ENCODE measurements at regions not wholly inside any gene's neighbourhood (a gene's known extent, or its start where the extent isn't known, plus 50 kb on each side); places are given as distances from the start of the nearest gene placed in this dataset.

DNA sequence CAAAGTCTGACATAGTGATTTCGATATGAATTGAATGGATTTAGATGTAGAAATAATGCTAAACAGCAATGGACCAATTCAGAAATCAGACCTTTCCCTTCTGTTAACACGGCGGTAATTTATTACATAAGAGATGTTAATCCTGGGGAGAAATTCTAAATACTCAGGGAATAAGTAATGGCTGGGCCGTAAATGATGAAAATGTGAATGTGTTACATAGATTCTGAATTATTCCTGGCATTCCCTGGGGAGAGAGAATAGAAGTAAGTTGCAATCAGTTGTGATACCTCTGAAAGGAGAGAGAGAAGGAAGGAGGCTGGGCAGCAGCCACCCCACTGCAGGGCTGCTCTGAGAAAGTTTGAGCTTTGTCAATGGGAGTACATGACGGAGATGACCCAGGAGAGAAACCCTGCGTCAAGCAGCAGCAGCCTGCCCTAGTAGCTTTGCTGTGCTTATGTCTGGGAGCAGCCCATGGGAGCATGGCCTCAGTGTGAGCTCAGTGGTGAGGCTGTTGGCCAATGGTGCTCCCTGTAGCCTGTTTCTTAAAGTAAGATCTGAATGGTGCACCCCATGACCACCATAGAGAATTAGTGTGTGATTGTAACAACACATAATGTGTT, 420.1 kb downstream of the MTRR start:
- no peaks in the 10 kb centered on the region for H3K4me1 ChIP-seq (ENCODE audit: insufficient read depth, low read length, poor library complexity, severe bottlenecking)
- no TSS peak for BruUV-seq (replicated peaks)
- CTCF ChIA-PET (ENCODE audit: unreplicated experiment): no interaction called here

DNA sequence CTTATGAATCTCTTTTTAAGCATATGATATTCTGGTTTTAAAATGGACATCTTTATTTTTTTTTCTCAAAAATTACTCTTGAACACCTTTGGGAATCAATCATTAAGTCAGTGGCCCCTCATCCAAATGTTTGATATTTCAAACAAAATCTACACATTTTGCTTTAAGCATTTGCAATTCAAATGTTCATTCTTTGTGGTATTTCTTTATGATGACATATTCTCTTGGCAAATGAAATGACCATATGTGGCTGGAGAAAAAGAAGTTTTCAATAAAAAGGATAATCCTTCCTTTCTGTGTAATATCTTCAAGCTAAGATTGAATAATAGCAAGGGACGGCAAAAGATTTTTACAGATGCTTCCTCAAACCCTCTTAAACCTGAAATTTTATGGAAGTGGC, 420.8 kb downstream of the MTRR start:
- no peaks in the 10 kb centered on the region for H3K79me2 ChIP-seq (ENCODE audit: insufficient read depth, low read depth, low read length)
- TF ChIP-seq, protein P1, sequence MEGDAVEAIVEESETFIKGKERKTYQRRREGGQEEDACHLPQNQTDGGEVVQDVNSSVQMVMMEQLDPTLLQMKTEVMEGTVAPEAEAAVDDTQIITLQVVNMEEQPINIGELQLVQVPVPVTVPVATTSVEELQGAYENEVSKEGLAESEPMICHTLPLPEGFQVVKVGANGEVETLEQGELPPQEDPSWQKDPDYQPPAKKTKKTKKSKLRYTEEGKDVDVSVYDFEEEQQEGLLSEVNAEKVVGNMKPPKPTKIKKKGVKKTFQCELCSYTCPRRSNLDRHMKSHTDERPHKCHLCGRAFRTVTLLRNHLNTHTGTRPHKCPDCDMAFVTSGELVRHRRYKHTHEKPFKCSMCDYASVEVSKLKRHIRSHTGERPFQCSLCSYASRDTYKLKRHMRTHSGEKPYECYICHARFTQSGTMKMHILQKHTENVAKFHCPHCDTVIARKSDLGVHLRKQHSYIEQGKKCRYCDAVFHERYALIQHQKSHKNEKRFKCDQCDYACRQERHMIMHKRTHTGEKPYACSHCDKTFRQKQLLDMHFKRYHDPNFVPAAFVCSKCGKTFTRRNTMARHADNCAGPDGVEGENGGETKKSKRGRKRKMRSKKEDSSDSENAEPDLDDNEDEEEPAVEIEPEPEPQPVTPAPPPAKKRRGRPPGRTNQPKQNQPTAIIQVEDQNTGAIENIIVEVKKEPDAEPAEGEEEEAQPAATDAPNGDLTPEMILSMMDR (conservative IDR thresholded peaks at IDR 0.05; ENCODE audit: low read length): no peak
- no peak for TF ChIP-seq EZH2phosphoT487 (IDR thresholded peaks at IDR 0.05; ENCODE audit: borderline replicate concordance, low read depth, low read length)
- H3K4me1 ChIP-seq (ENCODE audit: insufficient read depth, low read length, poor library complexity, severe bottlenecking): no peaks in the 10 kb centered on the region
- H2AFZ ChIP-seq (ENCODE audit: low read length): no peak overlapping the region
- H3K36me3 ChIP-seq (ENCODE audit: insufficient read depth, low read length): no peaks in the 10 kb centered on the region
- H3K27ac ChIP-seq (ENCODE audit: low read depth, low read length, poor library complexity, severe bottlenecking): no peak overlapping the region
- H3K4me2 ChIP-seq (ENCODE audit: low read length): no peak overlapping the region
- no TSS peak for BruUV-seq (replicated peaks)
- H3K9me2 ChIP-seq (ENCODE audit: insufficient read depth, low read length): no peaks in the 10 kb centered on the region
- H3K4me3 ChIP-seq (ENCODE audit: low read depth, low read length, poor library complexity, severe bottlenecking): no peak overlapping the region
- ChIA-PET POLR2A (interaction anchor here (1.2 kb wide), 1 partner anchor 10 kb away, joined by 3 read pairs; no protein-coding TSS in a partner anchor), CTCF (ENCODE audit: unreplicated experiment) (no interaction called here)
- intact Hi-C loops (cut with micrococcal nuclease; ENCODE audit: unreplicated experiment): no loop called here
- no peaks in the 10 kb centered on the region for H3K9me3 ChIP-seq (ENCODE audit: low read length)
- no peaks in the 10 kb centered on the region for H4K20me1 ChIP-seq (ENCODE audit: insufficient read depth, low read length)
- no peak for DNase-seq (ENCODE audit: low spot score)

More for the DNA sequence above, 420.1 kb downstream of the MTRR start:
- no peak overlapping the region for H3K4me3 ChIP-seq (ENCODE audit: low read depth, low read length, poor library complexity, severe bottlenecking)
- H3K9me2 ChIP-seq (ENCODE audit: insufficient read depth, low read length): no peaks in the 10 kb centered on the region
- H3K79me2 ChIP-seq (ENCODE audit: insufficient read depth, low read depth, low read length): no peaks in the 10 kb centered on the region
- TF ChIP-seq, protein P1 (conservative IDR thresholded peaks at IDR 0.05; ENCODE audit: low read length): no peak
- TF ChIP-seq EZH2phosphoT487 (IDR thresholded peaks at IDR 0.05; ENCODE audit: borderline replicate concordance, low read depth, low read length): no peak
- H2AFZ ChIP-seq (ENCODE audit: low read length): no peak overlapping the region
- no peaks in the 10 kb centered on the region for H3K36me3 ChIP-seq (ENCODE audit: insufficient read depth, low read length)
- H3K9me3 ChIP-seq (ENCODE audit: low read length): no peaks in the 10 kb centered on the region
- DNase-seq (ENCODE audit: low spot score): no peak
- H4K20me1 ChIP-seq (ENCODE audit: insufficient read depth, low read length): no peaks in the 10 kb centered on the region
- H3K4me2 ChIP-seq (ENCODE audit: low read length): no peak overlapping the region
- POLR2A ChIA-PET: interaction anchor here (0.6 kb wide), 1 partner anchor 22 kb away, joined by 3 read pairs; no protein-coding TSS in a partner anchor
- intact Hi-C loops (cut with micrococcal nuclease; ENCODE audit: unreplicated experiment): no loop called here
- no peak overlapping the region for H3K27ac ChIP-seq (ENCODE audit: low read depth, low read length, poor library complexity, severe bottlenecking)

DNA sequence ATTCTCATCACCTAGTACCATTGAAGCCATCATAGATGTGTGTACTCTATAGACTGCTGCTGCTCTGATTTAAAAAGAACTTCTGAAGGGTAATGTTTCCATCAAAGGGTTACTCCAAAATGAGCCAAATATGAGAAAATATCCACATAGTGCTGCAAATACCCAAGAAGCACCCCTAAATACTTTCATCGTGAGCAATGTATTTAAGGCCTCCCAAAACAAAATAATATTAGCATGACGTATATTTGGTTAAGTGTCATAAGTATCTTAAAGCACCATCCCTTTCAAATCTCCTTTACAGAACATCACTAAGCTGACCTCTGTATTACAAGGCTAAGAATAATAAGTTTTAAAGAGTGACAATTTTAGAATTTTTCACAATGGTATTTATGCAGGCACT, 421.8 kb downstream of the MTRR start:
- H3K27ac ChIP-seq (ENCODE audit: low read depth, low read length, poor library complexity, severe bottlenecking): no peak overlapping the region
- H3K4me1 ChIP-seq (ENCODE audit: insufficient read depth, low read length, poor library complexity, severe bottlenecking): no peaks in the 10 kb centered on the region
- H3K9me3 ChIP-seq (ENCODE audit: low read length): no peaks in the 10 kb centered on the region
- intact Hi-C loops (cut with micrococcal nuclease; ENCODE audit: unreplicated experiment): no loop called here
- no peak for DNase-seq (ENCODE audit: low spot score)
- H2AFZ ChIP-seq (ENCODE audit: low read length): no peak overlapping the region
- H3K36me3 ChIP-seq (ENCODE audit: insufficient read depth, low read length): no peaks in the 10 kb centered on the region
- no peak for TF ChIP-seq EZH2phosphoT487 (IDR thresholded peaks at IDR 0.05; ENCODE audit: borderline replicate concordance, low read depth, low read length)
- TF ChIP-seq, protein P1 (conservative IDR thresholded peaks at IDR 0.05; ENCODE audit: low read length): no peak
- no TSS peak for BruUV-seq (replicated peaks)
- H3K4me3 ChIP-seq (ENCODE audit: low read depth, low read length, poor library complexity, severe bottlenecking): no peak overlapping the region
- POLR2A ChIA-PET: interaction anchor here (1.2 kb wide), 1 partner anchor 9 kb away, joined by 3 read pairs; no protein-coding TSS in a partner anchor
- CTCF ChIA-PET (ENCODE audit: unreplicated experiment): no interaction called here
- no peak overlapping the region for H3K4me2 ChIP-seq (ENCODE audit: low read length)
- no peaks in the 10 kb centered on the region for H4K20me1 ChIP-seq (ENCODE audit: insufficient read depth, low read length)
- no peaks in the 10 kb centered on the region for H3K79me2 ChIP-seq (ENCODE audit: insufficient read depth, low read depth, low read length)
- H3K9me2 ChIP-seq (ENCODE audit: insufficient read depth, low read length): no peaks in the 10 kb centered on the region
